ENCODE measurements at regions not wholly inside any gene's neighbourhood (a gene's known extent, or its start where the extent isn't known, plus 50 kb on each side); places are given as distances from the start of the nearest gene placed in this dataset.

GRCh38 chrX:117628381-117628780 is 488.2 kb downstream of the KLHL13 start (continued):
- no peak for TF ChIP-seq ATF1 (CRISPR knock-in tag; IDR thresholded peaks at IDR 0.05)
- no peak for TF ChIP-seq ATF1 (tag; IDR thresholded peaks at IDR 0.05)

- BruUV-seq (replicated peaks), result no TSS peak
- Histone ChIP-seq H3K9me1 (ENCODE audit: control insufficient read depth, insufficient read depth, low read length) (no peaks in the 10 kb centered on the region), H3K4me1 (replicated peaks in 1 of 2; ENCODE audit: control insufficient read depth in 2 of 2, insufficient read depth in 2 of 2, low read length in 2 of 2) (no peaks in the 10 kb centered on the region), H3K27me3 (ENCODE audit: control insufficient read depth in 2 of 2, insufficient read depth in 2 of 2, low read length in 2 of 2) (no peaks in the 10 kb centered on the region), H3K27ac (ENCODE audit: extremely low read depth, low read depth, low read length) (no peak overlapping the region), H3K36me3 (ENCODE audit: control insufficient read depth, insufficient read depth, low read length) (no peaks in the 10 kb centered on the region), H3K4me2 (ENCODE audit: insufficient read depth, low read length) (no peak overlapping the region), H2AFZ (ENCODE audit: low read depth, low read length) (no peak overlapping the region), H3K9me3 (replicated peaks; ENCODE audit: control insufficient read depth, insufficient read depth, low read depth, low read length) (no peaks in the 10 kb centered on the region), H3K79me2 (ENCODE audit: control insufficient read depth, insufficient read depth, low read length) (no peaks in the 10 kb centered on the region), H3K4me3 (no peak overlapping the region), H3K9ac (ENCODE audit: insufficient read depth in 1 of 2, low read depth in 2 of 2, low read length in 2 of 2) (no peak overlapping the region), H4K20me1 (replicated peaks; ENCODE audit: control insufficient read depth, insufficient read depth, low read length) (no peaks in the 10 kb centered on the region)
- intact Hi-C loops (cut with micrococcal nuclease) (no loop called here), in situ Hi-C loops (cut with MboI) (no loop called here)
- ChIA-PET POLR2A (no interaction called here), CTCF (ENCODE audit: low intra/inter-chr PET ratio) (no interaction called here)
- ATAC-seq, result no peak
- no peak for FAIRE-seq
- DNase-seq (ENCODE audit: extremely low read depth in 1 of 4, low spot score in 3 of 4), result no peak
- 0% methylated on average over 3 of the region's 3 CpGs for WGBS (ENCODE audit: insufficient coverage, low coverage, missing lambda C conversion rate)
- TF ChIP-seq ZNF778 (CRISPR knock-in tag; IDR thresholded peaks at IDR 0.05) (no peak), MAZ (CRISPR knock-in tag; conservative IDR thresholded peaks at IDR 0.05 in 1 of 2, IDR thresholded peaks at IDR 0.05 in 1 of 2) (no peak), TSHZ1 (CRISPR knock-in tag; IDR thresholded peaks at IDR 0.05) (no peak), ZNF518B (CRISPR knock-in tag; IDR thresholded peaks at IDR 0.05) (no peak), ZNF175 (CRISPR knock-in tag; IDR thresholded peaks at IDR 0.05; ENCODE audit: low read depth) (no peak), ZFP30 (CRISPR knock-in tag; IDR thresholded peaks at IDR 0.05; ENCODE audit: borderline replicate concordance) (no peak), SMARCC2 (IDR thresholded peaks at IDR 0.05; ENCODE audit: low read depth) (no peak), ZBTB9 (CRISPR knock-in tag; IDR thresholded peaks at IDR 0.05) (no peak), SP2 (IDR thresholded peaks at IDR 0.05; ENCODE audit: extremely low read depth, low read depth, low read length, poor library complexity, severe bottlenecking) (no peak), ZNF511 (CRISPR knock-in tag; IDR thresholded peaks at IDR 0.05) (no peak)
Measured at GRCh38 chrX:117610806-117611205, 505.8 kb downstream of the KLHL13 start.
